ENCODE measurements at regions not wholly inside any gene's neighbourhood (a gene's known extent, or its start where the extent isn't known, plus 50 kb on each side); places are given as distances from the start of the nearest gene placed in this dataset.

GRCh38 chr4:167711517-167711916 is 380.8 kb upstream of the ANXA10 start:
- Mint-ChIP-seq H3K27me3 (ENCODE audit: insufficient read depth) (no peaks in the 10 kb centered on the region), H3K36me3 (ENCODE audit: low read depth) (no peaks in the 10 kb centered on the region), H3K4me1 (no peaks in the 10 kb centered on the region), H3K27ac (no peak overlapping the region), H3K9me3 (no peaks in the 10 kb centered on the region), H3K4me3 (no peak overlapping the region)
- no peak for TF ChIP-seq CTCF (conservative IDR thresholded peaks at IDR 0.05)
- H3K4me1 ChIP-seq (ENCODE audit: control insufficient read depth, insufficient read depth, low read length), result no peaks in the 10 kb centered on the region
- no peaks in the 10 kb centered on the region for H3K9me3 ChIP-seq (ENCODE audit: control insufficient read depth, low read length)
- 69 to 91% methylated on average over 2 to 5 of the region's 5 CpGs for WGBS, 2 experiments (ENCODE audit: insufficient coverage in 1 of 2, insufficient read length in 1 of 2)
- DNase-seq, result no peak
- no peaks in the 10 kb centered on the region for H3K36me3 ChIP-seq (ENCODE audit: control insufficient read depth, insufficient read depth, low read length)
- no peak overlapping the region for H3K4me3 ChIP-seq (ENCODE audit: low read length)
- H3K27me3 ChIP-seq (ENCODE audit: control insufficient read depth, insufficient read depth, low read length, poor library complexity, severe bottlenecking), result no peaks in the 10 kb centered on the region
- H3K9ac ChIP-seq (ENCODE audit: extremely low read depth, low read length, poor library complexity, severe bottlenecking), result no peak overlapping the region
- H3K27ac ChIP-seq (ENCODE audit: low read depth, low read length), result no peak overlapping the region

DNA sequence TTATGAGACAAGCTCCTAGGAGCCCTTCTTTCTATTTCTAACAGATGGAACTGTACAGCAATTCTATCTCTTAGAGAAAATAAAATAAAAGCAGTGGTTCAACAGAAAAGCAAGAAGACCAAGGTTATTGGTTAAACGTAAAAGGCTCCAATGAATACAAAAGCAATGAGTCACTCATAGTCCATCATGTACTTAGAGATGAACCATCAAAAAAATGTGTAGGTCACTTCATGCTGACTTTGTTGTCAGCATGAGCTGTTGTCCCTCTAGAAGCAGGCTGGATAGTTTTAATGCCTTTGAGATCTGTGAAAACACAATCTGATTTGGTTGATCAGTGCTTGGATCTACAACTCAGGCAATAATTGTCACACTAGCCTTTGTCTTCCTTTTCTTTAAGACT is 378.6 kb upstream of the ANXA10 start:
- Mint-ChIP-seq H3K27ac (no peak overlapping the region), H3K4me1 (no peaks in the 10 kb centered on the region), H3K27me3 (ENCODE audit: insufficient read depth) (no peaks in the 10 kb centered on the region), H3K4me3 (no peak overlapping the region), H3K36me3 (ENCODE audit: low read depth) (no peaks in the 10 kb centered on the region), H3K9me3 (no peaks in the 10 kb centered on the region)
- 91 to 100% methylated on average over 1 of the region's 1 CpG for WGBS, 2 experiments (ENCODE audit: insufficient coverage in 1 of 2, insufficient read length in 1 of 2)
- H3K9ac ChIP-seq (ENCODE audit: extremely low read depth, low read length, poor library complexity, severe bottlenecking), result no peak overlapping the region
- H3K27me3 ChIP-seq (ENCODE audit: control insufficient read depth, insufficient read depth, low read length, poor library complexity, severe bottlenecking), result no peaks in the 10 kb centered on the region
- no peak for DNase-seq
- no peak for TF ChIP-seq CTCF (conservative IDR thresholded peaks at IDR 0.05)
- H3K36me3 ChIP-seq (ENCODE audit: control insufficient read depth, insufficient read depth, low read length), result no peaks in the 10 kb centered on the region
- H3K27ac ChIP-seq (ENCODE audit: low read depth, low read length), result no peak overlapping the region
- no peaks in the 10 kb centered on the region for H3K9me3 ChIP-seq (ENCODE audit: control insufficient read depth, low read length)
- no peaks in the 10 kb centered on the region for H3K4me1 ChIP-seq (ENCODE audit: control insufficient read depth, insufficient read depth, low read length)
- no peak overlapping the region for H3K4me3 ChIP-seq (ENCODE audit: low read length)

GRCh38 chr4:167715176-167715575 is 377.2 kb upstream of the ANXA10 start:
- no peaks in the 10 kb centered on the region for H3K9me3 Mint-ChIP-seq
- H3K36me3 Mint-ChIP-seq (ENCODE audit: low read depth), result no peaks in the 10 kb centered on the region

More at GRCh38 chr4:167715176-167715575, 377.2 kb upstream of the ANXA10 start:
- Histone ChIP-seq H3K36me3 (ENCODE audit: control insufficient read depth, insufficient read depth, low read length) (no peaks in the 10 kb centered on the region), H3K27ac (ENCODE audit: low read depth, low read length) (no peak overlapping the region), H3K4me1 (ENCODE audit: control insufficient read depth, insufficient read depth, low read length) (no peaks in the 10 kb centered on the region), H3K9ac (ENCODE audit: extremely low read depth, low read length, poor library complexity, severe bottlenecking) (no peak overlapping the region), H3K4me3 (ENCODE audit: low read length) (no peak overlapping the region), H3K27me3 (ENCODE audit: control insufficient read depth, insufficient read depth, low read length, poor library complexity, severe bottlenecking) (no peaks in the 10 kb centered on the region), H3K9me3 (ENCODE audit: control insufficient read depth, low read length) (no peaks in the 10 kb centered on the region)
- H3K4me3 Mint-ChIP-seq, result no peak overlapping the region
- no peak for TF ChIP-seq CTCF (conservative IDR thresholded peaks at IDR 0.05)
- DNase-seq, result no peak
- no peaks in the 10 kb centered on the region for H3K4me1 Mint-ChIP-seq
- no peak overlapping the region for H3K27ac Mint-ChIP-seq
- no peaks in the 10 kb centered on the region for H3K27me3 Mint-ChIP-seq (ENCODE audit: insufficient read depth)
- WGBS, 2 experiments (ENCODE audit: insufficient coverage in 1 of 2, insufficient read length in 1 of 2), result 91 to 100% methylated on average over 1 of the region's 1 CpG

All from endodermal cell (in vitro differentiated cells).